B cell (primary cell): ENCODE measurements at regions not wholly inside any gene's neighbourhood (a gene's known extent, or its start where the extent isn't known, plus 50 kb on each side); places are given as distances from the start of the nearest gene placed in this dataset.

Source experiments
- ATAC-seq: fragments of 200-7000 bp; cut with Tn5 transposase; one replicate; pipeline ENCODE4 v1.10.0; 2021; ENCODE audit warnings: low read depth, mild to moderate bottlenecking, moderate number of reproducible peaks, moderate library complexity
- CTCF ChIA-PET: fragments of 350-600 bp; sonication (Branson Sonifier 250); formaldehyde crosslinking; loops from one replicate; lab custom pipeline; 2021; ENCODE audit warnings: antibody characterized with exemption, inconsistent platforms; lab: Charles Lee
- POLR2A ChIA-PET: fragments of 350-600 bp; sonication (Branson Sonifier 250); formaldehyde crosslinking; loops from one replicate; lab custom pipeline; 2021; ENCODE audit warnings: antibody characterized with exemption; lab: Charles Lee
- DNase-seq: peaks from one replicate; pipeline ENCODE4 v3.0.0; 2013
- H2AFZ ChIP-seq: 2 replicates; pipeline ENCODE4 v1.6.1; 2012; ENCODE audit warnings: mild to moderate bottlenecking, low read depth, low read length; ENCODE audit not compliant: insufficient read depth, poor library complexity, severe bottlenecking
- H3K27ac ChIP-seq, 2 donors: 1 replicate in 1 of 2; 2 replicates in 1 of 2; pipeline ENCODE4 v1.5.1; 2012 to 2013; ENCODE audit warnings: low read length in 2 of 2, mild to moderate bottlenecking in 2 of 2, moderate library complexity in 1 of 2
- H3K27me3 ChIP-seq, 4 experiments: fragments of 200-600 bp in 1 of 4; sonication (generic) in 1 of 4; replicated peaks in 1 of 4; 1 replicate in 2 of 4; 2 replicates in 2 of 4; pipeline versions ENCODE4 v1.6.1 to v1.7.0; 2013 to 2016; ENCODE audit warnings: low read length in 3 of 4, mild to moderate bottlenecking in 2 of 4, mixed read lengths in 1 of 4, moderate library complexity in 1 of 4; ENCODE audit not compliant: insufficient read depth in 4 of 4, control insufficient read depth in 3 of 4; ENCODE audit errors: control extremely low read depth in 1 of 4
- H3K36me3 ChIP-seq, 2 experiments: replicated peaks in 1 of 2; 1 replicate in 1 of 2; 2 replicates in 1 of 2; pipeline versions ENCODE4 v1.6.1 to v1.7.1; 2013; ENCODE audit warnings: low read length in 1 of 2; ENCODE audit not compliant: insufficient read depth in 2 of 2, control insufficient read depth in 1 of 2; ENCODE audit errors: control extremely low read depth in 1 of 2, extremely low read depth in 1 of 2
- H3K4me1 ChIP-seq, 2 donors: fragments of 200-600 bp in 1 of 2; sonication (generic) in 1 of 2; 1 replicate in 1 of 2; 2 replicates in 1 of 2; pipeline versions ENCODE4 v1.5.1 to v1.6.1; 2013 to 2017; ENCODE audit warnings: low read length in 2 of 2; ENCODE audit not compliant: control insufficient read depth in 2 of 2, insufficient read depth in 2 of 2
- H3K4me2 ChIP-seq: replicated peaks from 2 replicates; pipeline ENCODE3; 2012; ENCODE audit warnings: mild to moderate bottlenecking, low read depth, low read length; ENCODE audit not compliant: poor library complexity, severe bottlenecking
- H3K4me3 ChIP-seq, 5 experiments: fragments of 200-600 bp in 1 of 5; sonication (generic) in 1 of 5; 1 replicate in 3 of 5; 2 replicates in 2 of 5; pipeline versions ENCODE4 v1.5.1 to v1.7.0; 2011 to 2016; ENCODE audit warnings: low read length in 4 of 5, mild to moderate bottlenecking in 4 of 5, low read depth in 2 of 5, control low read depth in 1 of 5, moderate library complexity in 1 of 5; ENCODE audit not compliant: insufficient read depth in 1 of 5; ENCODE audit errors: control extremely low read depth in 1 of 5, extremely low read depth in 1 of 5
- H3K79me2 ChIP-seq: fragments of 200-600 bp; sonication (generic); one replicate; pipeline ENCODE4 v1.6.0; 2016; ENCODE audit warnings: low read length; ENCODE audit not compliant: control insufficient read depth, insufficient read depth
- H3K9ac ChIP-seq: fragments of 200-600 bp; sonication (generic); 2 replicates; pipeline ENCODE4 v1.6.1; 2017; ENCODE audit warnings: mild to moderate bottlenecking, low read length, moderate library complexity
- H3K9me3 ChIP-seq, 3 donors: one replicate each; pipeline versions ENCODE4 v1.6.1 to v1.7.1; 2013; ENCODE audit warnings: low read length in 2 of 3; ENCODE audit not compliant: control insufficient read depth in 2 of 3, insufficient read depth in 1 of 3; ENCODE audit errors: control extremely low read depth in 1 of 3
- H4K20me1 ChIP-seq: 2 replicates; pipeline ENCODE4 v1.6.0; 2012; ENCODE audit warnings: mild to moderate bottlenecking, low read length; ENCODE audit not compliant: insufficient read depth, control insufficient read depth, poor library complexity, severe bottlenecking
- H3K27ac Mint-ChIP-seq: one replicate; pipeline ENCODE4 v1.8.0; 2021; ENCODE audit warnings: mixed read lengths
- H3K27me3 Mint-ChIP-seq: one replicate; pipeline ENCODE4 v1.8.0; 2021; ENCODE audit warnings: mixed read lengths
- H3K4me1 Mint-ChIP-seq: one replicate; pipeline ENCODE4 v1.8.0; 2021; ENCODE audit warnings: mixed read lengths
- H3K4me3 Mint-ChIP-seq: one replicate; pipeline ENCODE4 v1.8.0; 2021; ENCODE audit warnings: mixed read lengths
- H3K9me3 Mint-ChIP-seq: one replicate; pipeline ENCODE4 v1.8.0; 2022; ENCODE audit warnings: mixed read lengths; ENCODE audit not compliant: insufficient read depth
- EZH2 ChIP-seq: IDR thresholded peaks from 2 replicates; pipeline ENCODE4 v1.6.1; 2012; ENCODE audit warnings: borderline replicate concordance, low read depth, mild to moderate bottlenecking, moderate library complexity, low read length; ENCODE audit not compliant: insufficient read depth, poor library complexity, severe bottlenecking
- WGBS: methylation state at CpG from one replicate; pipeline ENCODE4 v1.1.5; 2013; ENCODE audit warnings: missing lambda C conversion rate; ENCODE audit not compliant: insufficient coverage; 5-methylcytosine and 5-hydroxymethylcytosine counted together
- intact Hi-C: fragments of 100-400 bp; cut with micrococcal nuclease; formaldehyde crosslinking; loops from one replicate; pipeline ENCODE4 v1.10.0; 2022
- TF ChIP-seq, protein P1 (sequence below): fragments of 200-600 bp; IDR thresholded peaks from one replicate; pipeline ENCODE4 v1.8.0; 2022; ENCODE audit warnings: antibody characterized with exemption, mild to moderate bottlenecking

DNA sequence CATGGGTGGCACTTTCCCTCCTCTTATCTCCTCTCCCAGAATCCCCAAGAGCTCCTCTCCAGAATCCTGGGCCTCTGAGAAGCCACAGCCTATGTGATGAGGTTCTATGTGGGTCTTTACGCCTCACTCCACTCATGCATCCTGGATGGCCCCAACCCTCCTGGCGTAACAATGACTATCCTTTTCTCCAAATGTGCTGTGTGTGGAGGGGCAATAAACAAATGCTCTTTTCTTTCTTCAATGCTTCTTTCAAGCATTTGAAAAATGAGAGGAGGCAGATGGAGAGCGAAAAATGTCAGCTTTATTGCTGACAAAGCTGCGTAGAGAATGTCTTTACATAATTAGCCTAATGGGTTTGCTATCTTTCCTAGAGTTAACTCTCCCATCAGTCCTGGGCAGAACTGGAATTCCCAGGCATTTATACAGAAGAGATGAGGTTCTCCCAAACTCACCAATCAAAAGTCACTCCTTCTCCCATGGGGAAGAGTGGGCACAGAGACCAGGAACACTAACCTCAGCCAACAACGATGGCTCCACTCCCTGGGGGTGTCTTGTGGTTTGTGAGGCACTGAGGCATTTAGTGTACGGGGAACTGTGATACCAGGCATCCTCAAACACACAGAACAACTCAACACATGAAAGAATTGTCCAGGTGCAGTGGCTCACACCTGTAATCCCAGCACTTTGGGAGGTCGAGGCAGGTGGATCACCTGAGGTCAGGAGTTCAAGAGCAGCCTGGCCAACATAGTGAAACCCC is 118.9 kb upstream of the SLC34A2 start:
- Mint-ChIP-seq H3K27ac (no peak overlapping the region), H3K4me3 (no peak overlapping the region), H3K27me3 (peaks cover 20% of the 10 kb centered on the region), H3K4me1 (peaks cover 18% of the 10 kb centered on the region), H3K9me3 (no peaks in the 10 kb centered on the region)
- peaks cover 0 to 7% of the 10 kb centered on the region in 2 donors for H3K4me1 ChIP-seq
- POLR2A ChIA-PET = no interaction called here
- H3K79me2 ChIP-seq = no peaks in the 10 kb centered on the region
- H3K4me3 ChIP-seq = no peak overlapping the region
- peaks cover 0 to 3% (median 1%) of the 10 kb centered on the region in 4 experiments for H3K27me3 ChIP-seq
- ATAC-seq (no peak), DNase-seq (no peak)
- intact Hi-C loops = no loop called here
- CTCF ChIA-PET = no interaction called here
- WGBS = no CpG with 5 or more reads among the region's 7 CpGs
- no peaks in the 10 kb centered on the region for H4K20me1 ChIP-seq
- H3K4me2 ChIP-seq = no peak overlapping the region
- no peak overlapping the region for H3K27ac ChIP-seq
- H3K36me3 ChIP-seq = no peaks in the 10 kb centered on the region
- H3K9me3 ChIP-seq = peaks cover 0 to 8% (median 0%) of the 10 kb centered on the region in 3 donors
- no peak overlapping the region for H2AFZ ChIP-seq
- TF ChIP-seq, protein P1, sequence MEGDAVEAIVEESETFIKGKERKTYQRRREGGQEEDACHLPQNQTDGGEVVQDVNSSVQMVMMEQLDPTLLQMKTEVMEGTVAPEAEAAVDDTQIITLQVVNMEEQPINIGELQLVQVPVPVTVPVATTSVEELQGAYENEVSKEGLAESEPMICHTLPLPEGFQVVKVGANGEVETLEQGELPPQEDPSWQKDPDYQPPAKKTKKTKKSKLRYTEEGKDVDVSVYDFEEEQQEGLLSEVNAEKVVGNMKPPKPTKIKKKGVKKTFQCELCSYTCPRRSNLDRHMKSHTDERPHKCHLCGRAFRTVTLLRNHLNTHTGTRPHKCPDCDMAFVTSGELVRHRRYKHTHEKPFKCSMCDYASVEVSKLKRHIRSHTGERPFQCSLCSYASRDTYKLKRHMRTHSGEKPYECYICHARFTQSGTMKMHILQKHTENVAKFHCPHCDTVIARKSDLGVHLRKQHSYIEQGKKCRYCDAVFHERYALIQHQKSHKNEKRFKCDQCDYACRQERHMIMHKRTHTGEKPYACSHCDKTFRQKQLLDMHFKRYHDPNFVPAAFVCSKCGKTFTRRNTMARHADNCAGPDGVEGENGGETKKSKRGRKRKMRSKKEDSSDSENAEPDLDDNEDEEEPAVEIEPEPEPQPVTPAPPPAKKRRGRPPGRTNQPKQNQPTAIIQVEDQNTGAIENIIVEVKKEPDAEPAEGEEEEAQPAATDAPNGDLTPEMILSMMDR = no peak
- TF ChIP-seq EZH2 = no peak
- no peak overlapping the region for H3K9ac ChIP-seq

DNA sequence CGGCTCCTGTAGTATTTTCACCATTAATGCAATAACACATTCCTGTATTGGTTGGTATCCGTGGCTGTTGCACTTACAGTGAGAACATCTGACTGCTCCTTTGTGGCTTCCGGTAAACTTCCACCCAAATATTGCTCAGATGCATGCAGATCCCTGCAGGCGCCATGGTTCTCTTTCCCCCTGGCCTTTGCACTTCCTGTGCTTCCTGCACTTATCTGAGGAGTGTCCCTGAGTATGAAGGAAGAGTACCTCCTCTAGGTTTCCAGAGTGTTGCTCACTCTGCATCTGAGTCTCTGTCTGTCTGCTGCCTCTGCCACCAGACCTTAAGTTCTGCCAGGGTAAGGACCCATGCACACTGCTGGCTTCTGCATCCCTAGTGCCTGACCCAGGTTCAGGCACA is 117.2 kb upstream of the SLC34A2 start:
- Histone ChIP-seq H3K9ac (no peak overlapping the region), H3K4me3 (no peak overlapping the region), H3K79me2 (no peaks in the 10 kb centered on the region), H3K27ac (no peak overlapping the region), H3K9me3 (no peaks in the 10 kb centered on the region), H3K4me2 (no peak overlapping the region), H3K36me3 (no peaks in the 10 kb centered on the region), H3K27me3 (peaks cover 0 to 3% (median 1%) of the 10 kb centered on the region in 4 experiments), H3K4me1 (peaks cover 0 to 7% of the 10 kb centered on the region in 2 donors), H2AFZ (no peak overlapping the region), H4K20me1 (no peaks in the 10 kb centered on the region)
- ATAC-seq = no peak
- peaks cover 20% of the 10 kb centered on the region for H3K27me3 Mint-ChIP-seq
- H3K9me3 Mint-ChIP-seq = no peaks in the 10 kb centered on the region
- ChIA-PET POLR2A (no interaction called here), CTCF (no interaction called here)
- DNase-seq = no peak
- H3K4me1 Mint-ChIP-seq = peaks cover 18% of the 10 kb centered on the region
- no peak overlapping the region for H3K4me3 Mint-ChIP-seq
- no peak for TF ChIP-seq EZH2
- TF ChIP-seq, protein P1 = no peak
- WGBS = 94% methylated on average over 2 of the region's 4 CpGs
- intact Hi-C loops = no loop called here
- H3K27ac Mint-ChIP-seq = no peak overlapping the region
